NCI-H2227 (cell line): ENCODE measurements at regions not wholly inside any gene's neighbourhood (a gene's known extent, or its start where the extent isn't known, plus 50 kb on each side); places are given as distances from the start of the nearest gene placed in this dataset.
"Not testable (repeated sequence)": the region's sequence is repeated elsewhere in the genome, so short reads cannot be mapped to it uniquely, and the experiment has no call there.

Experiments used
- DNase-seq: peaks from one replicate; lab custom pipeline; 2025; ENCODE audit not compliant: unreplicated experiment; lab: John Stamatoyannopoulos, UW

- DNase-seq: no peak
Observed at GRCh38 chr5:142222225-142222865, 102.5 kb downstream of the SPRY4 start.

GRCh38 chr5:142221091-142221860, 103.5 kb downstream of the SPRY4 start:
- no peak for DNase-seq

GRCh38 chr5:142219146-142219545, 105.7 kb downstream of the SPRY4 start:
- DNase-seq: no peak

GRCh38 chr5:142216931-142217330, 107.9 kb downstream of the SPRY4 start:
- no peak for DNase-seq

- DNase-seq: no peak
Observed at GRCh38 chr5:142215915-142216681, 107.5 kb downstream of the NDFIP1 start.

GRCh38 chr5:142213077-142213476, 104.5 kb downstream of the NDFIP1 start:
- no peak for DNase-seq

- DNase-seq: no peak
Observed at GRCh38 chr5:142211918-142212317, 103.3 kb downstream of the NDFIP1 start.

GRCh38 chr5:142210864-142211412, 102.4 kb downstream of the NDFIP1 start:
- DNase-seq: no peak

- no peak for DNase-seq
Observed at GRCh38 chr5:142210011-142210410, 101.4 kb downstream of the NDFIP1 start.

GRCh38 chr5:142208777-142209312, 100.3 kb downstream of the NDFIP1 start:
- DNase-seq: no peak

GRCh38 chr5:142208244-142208643, 99.7 kb downstream of the NDFIP1 start:
- DNase-seq: not testable (repeated sequence)

- DNase-seq: no peak
Observed at GRCh38 chr5:142206801-142207200, 98.2 kb downstream of the NDFIP1 start.

- DNase-seq: no peak
Observed at GRCh38 chr5:142204219-142204618, 95.6 kb downstream of the NDFIP1 start.
